Activated CD8-positive, alpha-beta T cell treated with anti-CD3 and anti-CD28 coated beads for 36 hours (primary cell): ENCODE measurements at regions not wholly inside any gene's neighbourhood (a gene's known extent, or its start where the extent isn't known, plus 50 kb on each side); places are given as distances from the start of the nearest gene placed in this dataset.

Experiments
- ATAC-seq: fragments of 200-7000 bp; cut with Tn5 transposase; one replicate; pipeline ENCODE4 v1.10.0; 2021; ENCODE audit warnings: mild to moderate bottlenecking, moderate library complexity
- CTCF ChIA-PET: fragments of 350-600 bp; sonication (Branson Sonifier 250); formaldehyde crosslinking; loops from one replicate; lab custom pipeline; 2021; ENCODE audit warnings: antibody characterized with exemption; lab: Charles Lee
- POLR2A ChIA-PET: fragments of 350-600 bp; sonication (Branson Sonifier 250); formaldehyde crosslinking; loops from one replicate; lab custom pipeline; 2021; ENCODE audit warnings: antibody characterized with exemption; lab: Charles Lee
- DNase-seq: peaks from one replicate; pipeline ENCODE4 v3.0.0-alpha.2; 2020
- H3K27ac Mint-ChIP-seq: one replicate; pipeline ENCODE4 v1.8.0; 2021; ENCODE audit warnings: mild to moderate bottlenecking, mixed read lengths
- H3K27me3 Mint-ChIP-seq: one replicate; pipeline ENCODE4 v1.8.0; 2021; ENCODE audit warnings: mixed read lengths
- H3K36me3 Mint-ChIP-seq: one replicate; pipeline ENCODE4 v1.8.0; 2021; ENCODE audit warnings: low read depth, mixed read lengths
- H3K4me1 Mint-ChIP-seq: one replicate; pipeline ENCODE4 v1.8.0; 2021; ENCODE audit warnings: low read depth, mixed read lengths
- H3K4me3 Mint-ChIP-seq: one replicate; pipeline ENCODE4 v1.8.0; 2021; ENCODE audit warnings: mild to moderate bottlenecking, moderate library complexity, mixed read lengths
- H3K9me3 Mint-ChIP-seq: one replicate; pipeline ENCODE4 v1.8.0; 2021; ENCODE audit warnings: mixed read lengths
- intact Hi-C: fragments of 100-400 bp; cut with micrococcal nuclease; formaldehyde crosslinking; loops from one replicate; pipeline ENCODE4 v1.10.0; 2022
- TF ChIP-seq, protein P1 (sequence below): fragments of 200-600 bp; IDR thresholded peaks from one replicate; pipeline ENCODE4 v1.8.0; 2022; ENCODE audit warnings: antibody characterized with exemption, mild to moderate bottlenecking

DNA sequence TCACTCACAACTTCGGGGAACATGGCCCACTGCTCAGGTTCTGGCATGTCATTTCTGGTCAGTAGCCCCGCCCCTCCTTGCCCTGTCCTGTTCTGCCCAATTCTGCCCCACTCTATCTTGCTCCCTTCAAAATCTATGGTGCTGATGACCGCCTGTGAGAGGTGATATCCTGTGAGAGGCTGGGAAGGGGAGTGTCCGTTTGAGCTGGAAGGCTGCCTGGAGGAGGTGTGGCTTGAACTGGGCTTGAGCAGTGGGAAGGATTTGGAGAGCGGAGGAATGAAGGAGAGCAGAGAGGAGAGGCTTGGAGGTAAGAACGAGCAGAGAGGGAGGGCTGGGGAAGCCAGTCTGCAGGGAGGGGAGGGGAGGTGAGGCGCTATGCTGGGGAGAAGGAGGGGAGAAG, 145.3 kb downstream of the RPS24 start:
- ChIA-PET CTCF (no interaction called here), POLR2A (no interaction called here)
- Mint-ChIP-seq H3K27me3 (no peaks in the 10 kb centered on the region), H3K4me3 (no peak overlapping the region), H3K4me1 (no peaks in the 10 kb centered on the region), H3K27ac (no peak overlapping the region), H3K9me3 (no peaks in the 10 kb centered on the region), H3K36me3 (no peaks in the 10 kb centered on the region)
- DNase-seq, result no peak
- TF ChIP-seq, protein P1, sequence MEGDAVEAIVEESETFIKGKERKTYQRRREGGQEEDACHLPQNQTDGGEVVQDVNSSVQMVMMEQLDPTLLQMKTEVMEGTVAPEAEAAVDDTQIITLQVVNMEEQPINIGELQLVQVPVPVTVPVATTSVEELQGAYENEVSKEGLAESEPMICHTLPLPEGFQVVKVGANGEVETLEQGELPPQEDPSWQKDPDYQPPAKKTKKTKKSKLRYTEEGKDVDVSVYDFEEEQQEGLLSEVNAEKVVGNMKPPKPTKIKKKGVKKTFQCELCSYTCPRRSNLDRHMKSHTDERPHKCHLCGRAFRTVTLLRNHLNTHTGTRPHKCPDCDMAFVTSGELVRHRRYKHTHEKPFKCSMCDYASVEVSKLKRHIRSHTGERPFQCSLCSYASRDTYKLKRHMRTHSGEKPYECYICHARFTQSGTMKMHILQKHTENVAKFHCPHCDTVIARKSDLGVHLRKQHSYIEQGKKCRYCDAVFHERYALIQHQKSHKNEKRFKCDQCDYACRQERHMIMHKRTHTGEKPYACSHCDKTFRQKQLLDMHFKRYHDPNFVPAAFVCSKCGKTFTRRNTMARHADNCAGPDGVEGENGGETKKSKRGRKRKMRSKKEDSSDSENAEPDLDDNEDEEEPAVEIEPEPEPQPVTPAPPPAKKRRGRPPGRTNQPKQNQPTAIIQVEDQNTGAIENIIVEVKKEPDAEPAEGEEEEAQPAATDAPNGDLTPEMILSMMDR, result no peak
- intact Hi-C loops, result no loop called here
- ATAC-seq, result no peak

DNA sequence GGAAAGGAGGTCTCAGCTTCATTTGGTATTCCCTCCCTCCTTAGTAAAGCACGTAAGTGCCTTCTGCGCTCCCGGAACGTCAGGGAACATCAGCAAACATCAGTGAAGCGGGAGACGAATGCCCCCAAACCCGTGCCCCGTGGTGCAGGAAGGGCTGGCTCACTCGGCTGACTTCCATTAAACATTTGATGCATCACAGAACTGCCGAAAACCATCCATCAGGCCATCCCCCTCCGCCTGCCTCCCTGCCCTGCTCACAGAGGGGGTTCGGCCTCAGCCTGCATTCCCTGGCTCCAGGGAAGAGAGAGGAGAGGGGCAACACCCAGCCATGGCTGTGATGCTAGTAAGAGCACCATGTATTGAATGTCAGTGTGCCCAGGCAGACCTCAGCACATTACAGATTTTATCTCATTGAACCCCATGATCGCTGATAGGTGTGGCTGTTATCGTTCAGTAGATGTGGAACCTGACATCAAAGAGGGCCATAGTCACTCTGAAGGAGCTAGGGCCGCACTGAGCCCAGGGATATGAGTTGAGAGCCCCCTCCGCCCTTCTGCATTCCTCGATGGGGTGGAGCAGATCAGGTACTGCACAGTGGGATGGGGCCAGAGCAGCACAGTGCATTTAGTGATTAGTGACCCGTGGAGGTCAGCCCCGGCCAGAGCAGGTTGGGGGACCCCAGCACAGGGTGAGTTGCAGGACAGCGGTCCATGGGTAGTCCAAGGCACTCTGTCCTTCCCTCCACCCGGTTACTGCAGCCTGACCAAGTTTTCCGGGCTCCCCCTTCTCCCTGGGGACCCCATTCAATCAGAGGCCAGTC, 146.4 kb downstream of the RPS24 start:
- TF ChIP-seq, protein P1, result no peak
- ATAC-seq, result no peak
- no peak overlapping the region for H3K4me3 Mint-ChIP-seq
- no peaks in the 10 kb centered on the region for H3K27me3 Mint-ChIP-seq
- H3K4me1 Mint-ChIP-seq, result no peaks in the 10 kb centered on the region
- CTCF ChIA-PET, result interaction anchor here (0.6 kb wide), 1 partner anchor 367 kb away, joined by 4 read pairs; no protein-coding TSS in a partner anchor
- no peak for DNase-seq
- no peaks in the 10 kb centered on the region for H3K9me3 Mint-ChIP-seq
- no peaks in the 10 kb centered on the region for H3K36me3 Mint-ChIP-seq
- POLR2A ChIA-PET, result no interaction called here
- no peak overlapping the region for H3K27ac Mint-ChIP-seq
- intact Hi-C loops, result no loop called here

DNA sequence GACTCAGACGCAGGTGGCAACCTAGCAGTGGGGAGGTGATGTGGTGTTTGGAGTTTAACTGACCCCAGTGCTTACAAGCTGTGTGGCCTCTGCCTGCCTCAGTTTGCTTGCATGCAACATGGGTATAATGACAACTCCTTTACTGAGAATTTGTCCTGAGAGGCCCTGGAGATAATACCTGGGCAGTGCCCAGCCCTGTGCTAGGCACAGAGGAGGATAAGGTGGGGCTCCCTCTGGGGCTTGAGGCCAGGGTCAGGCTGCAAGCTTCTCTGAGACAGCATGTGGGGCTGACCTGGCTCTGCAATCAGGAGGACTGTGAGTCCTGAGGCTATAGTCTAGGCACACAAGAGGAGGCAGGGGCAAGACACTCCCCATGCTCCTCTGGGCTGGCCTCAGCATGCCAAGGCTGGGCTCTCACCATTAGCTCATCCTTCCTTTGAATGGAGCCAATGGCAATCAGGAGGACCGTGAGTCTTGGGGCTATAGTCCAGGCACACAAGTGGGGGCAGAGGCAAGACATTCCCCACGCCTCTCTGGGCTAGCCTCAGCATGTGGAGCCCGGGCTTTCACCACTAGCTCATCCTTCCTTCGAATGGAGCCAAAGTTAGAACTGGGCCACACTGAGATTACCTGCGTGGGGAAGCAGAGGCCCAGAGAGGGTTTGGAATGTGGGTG, 147.9 kb downstream of the RPS24 start:
- POLR2A ChIA-PET, result no interaction called here
- Mint-ChIP-seq H3K4me3 (no peak overlapping the region), H3K27ac (no peak overlapping the region), H3K27me3 (no peaks in the 10 kb centered on the region), H3K9me3 (no peaks in the 10 kb centered on the region), H3K36me3 (no peaks in the 10 kb centered on the region), H3K4me1 (no peaks in the 10 kb centered on the region)
- intact Hi-C loops, result no loop called here
- ATAC-seq (no peak), DNase-seq (no peak)
- CTCF ChIA-PET, result no interaction called here
- TF ChIP-seq, protein P1, result no peak

DNA sequence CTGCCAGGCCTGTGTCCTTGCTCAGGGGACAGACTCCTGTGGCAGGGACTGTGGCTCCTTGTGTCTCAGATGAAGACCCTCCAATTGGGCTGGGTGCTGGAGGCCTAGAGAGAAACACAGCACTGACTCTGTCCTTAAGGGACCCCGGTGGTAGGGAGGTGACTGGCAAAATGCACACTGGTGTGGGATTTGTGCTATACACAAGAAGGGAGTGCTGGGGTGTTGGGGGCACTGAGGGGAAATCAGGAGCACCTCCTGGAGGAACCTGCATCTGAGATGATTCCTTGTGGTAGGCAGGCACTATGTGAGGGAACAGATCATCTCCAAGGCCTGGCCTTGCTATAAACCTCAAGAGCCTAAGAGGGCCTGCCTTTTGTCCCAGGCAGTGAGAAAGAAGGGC, 149.2 kb downstream of the RPS24 start:
- ATAC-seq, result no peak
- ChIA-PET CTCF (no interaction called here), POLR2A (no interaction called here)
- Mint-ChIP-seq H3K9me3 (no peaks in the 10 kb centered on the region), H3K36me3 (no peaks in the 10 kb centered on the region), H3K27ac (no peak overlapping the region), H3K27me3 (no peaks in the 10 kb centered on the region), H3K4me3 (no peak overlapping the region), H3K4me1 (no peaks in the 10 kb centered on the region)
- no peak for DNase-seq
- intact Hi-C loops, result no loop called here
- TF ChIP-seq, protein P1, result no peak
